ENCODE measurements at regions not wholly inside any gene's neighbourhood (a gene's known extent, or its start where the extent isn't known, plus 50 kb on each side); places are given as distances from the start of the nearest gene placed in this dataset.
A peak's percentile ranks its signal among the peaks of the same experiment; 100 is the strongest.

DNA sequence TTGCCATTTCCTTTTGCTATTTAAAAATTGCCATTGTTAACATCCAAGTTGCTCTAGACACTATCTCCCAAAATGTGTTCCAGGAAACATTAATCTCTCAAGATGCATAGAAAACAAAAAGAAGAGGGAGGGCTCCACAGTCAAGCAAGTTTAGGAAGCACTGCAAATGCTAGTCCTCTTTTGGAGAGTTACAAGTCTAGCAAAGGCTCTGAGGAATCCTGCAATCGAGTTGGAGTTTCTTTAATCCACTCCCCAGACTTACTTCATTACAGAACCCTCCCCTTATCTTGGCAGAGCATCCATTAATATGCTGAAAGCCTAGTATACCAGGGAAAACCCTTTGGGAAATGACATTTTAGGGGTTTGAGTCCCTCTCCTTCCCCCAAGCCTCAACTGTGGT is 147.9 kb downstream of the SYF2 start:
- no CpG with 5 or more reads among the region's 1 CpG for WGBS, 2 experiments (ENCODE audit: extremely low coverage in 2 of 2, insufficient read length in 1 of 2)
- Histone ChIP-seq H3K9ac (ENCODE audit: low read depth, low read length) (no peak overlapping the region), H4K91ac (ENCODE audit: insufficient read depth, low read depth, low read length) (no peak overlapping the region), H3K4me1 (ENCODE audit: control insufficient read depth, insufficient read depth, low read length) (no peaks in the 10 kb centered on the region), H3K56ac (ENCODE audit: extremely low read depth, insufficient read depth, low read length) (no peak overlapping the region), H2AFZ (replicated peaks; ENCODE audit: low read length, poor library complexity) (no peak overlapping the region), H2AK5ac (ENCODE audit: low read depth, low read length) (no peak overlapping the region), H3K79me1 (ENCODE audit: low read depth in 1 of 2, low read length in 2 of 2) (no peaks in the 10 kb centered on the region), H3K18ac (ENCODE audit: low read depth, low read length) (no peak overlapping the region), H3K14ac (replicated peaks; ENCODE audit: low read depth, low read length) (no peak overlapping the region), H2AK9ac (replicated peaks; ENCODE audit: low read depth, low read length, poor library complexity) (peak overlapping the region; percentile 42), H3K9me3 (ENCODE audit: control insufficient read depth, insufficient read depth, low read length) (no peaks in the 10 kb centered on the region), H3K9me1 (ENCODE audit: insufficient read depth, low read length) (no peaks in the 10 kb centered on the region), H4K5ac (ENCODE audit: low read depth, low read length) (no peak overlapping the region), H2BK15ac (ENCODE audit: low read depth, low read length) (no peak overlapping the region), H3K27ac (ENCODE audit: insufficient read depth, low read length) (no peak overlapping the region), H2BK120ac (ENCODE audit: low read depth, low read length) (no peak overlapping the region), H3K4me3 (ENCODE audit: insufficient read depth, low read depth, low read length) (no peak overlapping the region), H3K4ac (ENCODE audit: low read depth, low read length) (no peak overlapping the region), H3K27me3 (ENCODE audit: control insufficient read depth, insufficient read depth, low read length) (peaks cover 67% of the 10 kb centered on the region), H2BK20ac (ENCODE audit: low read depth, low read length) (no peak overlapping the region), H4K8ac (ENCODE audit: low read depth in 2 of 2, low read length in 2 of 2) (no peak overlapping the region), H3K23ac (ENCODE audit: low read depth, low read length) (no peak overlapping the region), H4K20me1 (ENCODE audit: insufficient read depth, low read length) (no peaks in the 10 kb centered on the region; the same call in 1 of the 2 replicates), H3K36me3 (ENCODE audit: control insufficient read depth, insufficient read depth, low read length) (no peaks in the 10 kb centered on the region), H2BK5ac (ENCODE audit: low read depth, low read length, poor library complexity, severe bottlenecking) (no peak overlapping the region), H3K4me2 (ENCODE audit: low read depth, low read length) (no peak overlapping the region)
- no TSS peak for BruUV-seq (replicated peaks)
- ChIA-PET CTCF (no interaction called here), POLR2A (ENCODE audit: unreplicated experiment) (no interaction called here)
- TF ChIP-seq, protein P1, sequence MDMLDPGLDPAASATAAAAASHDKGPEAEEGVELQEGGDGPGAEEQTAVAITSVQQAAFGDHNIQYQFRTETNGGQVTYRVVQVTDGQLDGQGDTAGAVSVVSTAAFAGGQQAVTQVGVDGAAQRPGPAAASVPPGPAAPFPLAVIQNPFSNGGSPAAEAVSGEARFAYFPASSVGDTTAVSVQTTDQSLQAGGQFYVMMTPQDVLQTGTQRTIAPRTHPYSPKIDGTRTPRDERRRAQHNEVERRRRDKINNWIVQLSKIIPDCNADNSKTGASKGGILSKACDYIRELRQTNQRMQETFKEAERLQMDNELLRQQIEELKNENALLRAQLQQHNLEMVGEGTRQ (IDR thresholded peaks at IDR 0.05; ENCODE audit: low read depth, low read length) = no peak
- no peak for TF ChIP-seq CHD1 (IDR thresholded peaks at IDR 0.05; ENCODE audit: low read depth, low read length)
- no peak for TF ChIP-seq MAFK (IDR thresholded peaks at IDR 0.05; ENCODE audit: low read depth, low read length)
- no peak for TF ChIP-seq MXI1 (IDR thresholded peaks at IDR 0.05; ENCODE audit: borderline replicate concordance, low read depth, low read length)
- no peak for TF ChIP-seq MAZ (IDR thresholded peaks at IDR 0.05; ENCODE audit: borderline replicate concordance, low read depth, low read length)
- TF ChIP-seq RFX5 (IDR thresholded peaks at IDR 0.05; ENCODE audit: low read depth, low read length) = no peak
- TF ChIP-seq SMC3 (IDR thresholded peaks at IDR 0.05; ENCODE audit: low read depth, low read length) = no peak
- no peak for TF ChIP-seq BHLHE40 (IDR thresholded peaks at IDR 0.05; ENCODE audit: low read depth, low read length)
- no peak for TF ChIP-seq CEBPB (IDR thresholded peaks at IDR 0.05; ENCODE audit: low read depth, low read length)
- no peak for TF ChIP-seq RCOR1 (IDR thresholded peaks at IDR 0.05; ENCODE audit: insufficient replicate concordance, low read length)
- intact Hi-C loops (cut with micrococcal nuclease) = no loop called here
- DNase-seq = no peak
- ATAC-seq (ENCODE audit: low read depth) = no peak
- in situ Hi-C loops (cut with MboI; ENCODE audit: low sequenced_read_pairs) = no loop called here
- dilution Hi-C loops (cut with HindIII; ENCODE audit: low sequenced_read_pairs, unreplicated experiment) = no loop called here

Data from IMR-90 (cell line).